Mesenchymal stem cell (in vitro differentiated cells and primary cell): ENCODE measurements at regions not wholly inside any gene's neighbourhood (a gene's known extent, or its start where the extent isn't known, plus 50 kb on each side); places are given as distances from the start of the nearest gene placed in this dataset.
A peak's percentile ranks its signal among the peaks of the same experiment; 100 is the strongest.

Source experiments
- DNase-seq: peaks from one replicate; pipeline ENCODE4 v3.0.0-alpha.2; 2013
- H2AFZ ChIP-seq: one replicate; pipeline ENCODE4 v1.6.1; 2013; ENCODE audit warnings: low read depth, mild to moderate bottlenecking, control low read depth, inconsistent platforms, low read length, moderate library complexity
- H2AK5ac ChIP-seq: 2 replicates; pipeline ENCODE4 v1.6.1; 2013; ENCODE audit warnings: low read length, moderate library complexity, mild to moderate bottlenecking, inconsistent platforms; ENCODE audit not compliant: severe bottlenecking
- H2BK120ac ChIP-seq: one replicate; pipeline ENCODE4 v1.6.1; 2013; ENCODE audit warnings: low read depth, mild to moderate bottlenecking, inconsistent platforms, low read length, moderate library complexity
- H2BK12ac ChIP-seq, 2 experiments: one replicate each; pipeline ENCODE4 v1.6.1; 2013; ENCODE audit warnings: inconsistent platforms in 2 of 2, low read length in 2 of 2, mild to moderate bottlenecking in 2 of 2, moderate library complexity in 2 of 2, control low read depth in 1 of 2
- H2BK15ac ChIP-seq: one replicate; pipeline ENCODE4 v1.6.1; 2013; ENCODE audit warnings: mild to moderate bottlenecking, low read depth, inconsistent platforms; ENCODE audit not compliant: poor library complexity, severe bottlenecking
- H2BK5ac ChIP-seq: 2 replicates; pipeline ENCODE4 v1.6.1; 2013; ENCODE audit warnings: low read depth, mild to moderate bottlenecking, low read length, control low read depth, inconsistent platforms; ENCODE audit not compliant: poor library complexity, severe bottlenecking
- H3K14ac ChIP-seq, 2 experiments: one replicate each; pipeline ENCODE4 v1.6.1; 2013; ENCODE audit warnings: inconsistent platforms in 2 of 2, low read length in 2 of 2, control low read depth in 1 of 2, mild to moderate bottlenecking in 1 of 2, moderate library complexity in 1 of 2
- H3K18ac ChIP-seq, 2 experiments: one replicate each; pipeline ENCODE4 v1.6.1; 2013; ENCODE audit warnings: inconsistent platforms in 2 of 2, low read length in 2 of 2, control low read depth in 1 of 2, low read depth in 1 of 2, mild to moderate bottlenecking in 1 of 2
- H3K23ac ChIP-seq, 2 experiments: one replicate each; pipeline ENCODE4 v1.6.1; 2013; ENCODE audit warnings: inconsistent platforms in 2 of 2, low read length in 2 of 2, mild to moderate bottlenecking in 2 of 2, moderate library complexity in 2 of 2, control low read depth in 1 of 2
- H3K27ac ChIP-seq: 2 replicates; pipeline ENCODE4 v1.5.1; 2013; ENCODE audit warnings: mild to moderate bottlenecking, moderate library complexity, low read length, control low read depth, inconsistent platforms; ENCODE audit not compliant: poor library complexity, severe bottlenecking
- H3K27me3 ChIP-seq, 2 experiments: 2 replicates each; pipeline versions ENCODE4 v1.6.1 to v1.7.0; 2013; ENCODE audit warnings: low read length in 2 of 2, mild to moderate bottlenecking in 2 of 2, moderate library complexity in 2 of 2, control low read depth in 1 of 2, inconsistent platforms in 1 of 2; ENCODE audit not compliant: control insufficient read depth in 1 of 2, insufficient read depth in 1 of 2
- H3K36me3 ChIP-seq, 2 experiments: 2 replicates each; pipeline versions ENCODE4 v1.6.1 to v1.7.0; 2013; ENCODE audit warnings: low read length in 2 of 2, control low read depth in 1 of 2, inconsistent platforms in 1 of 2, low read depth in 1 of 2, mild to moderate bottlenecking in 1 of 2; ENCODE audit not compliant: insufficient read depth in 2 of 2, control insufficient read depth in 1 of 2
- H3K4ac ChIP-seq, 2 experiments: one replicate each; pipeline ENCODE4 v1.6.1; 2013; ENCODE audit warnings: inconsistent platforms in 2 of 2, low read length in 2 of 2, mild to moderate bottlenecking in 2 of 2, moderate library complexity in 2 of 2, control low read depth in 1 of 2, low read depth in 1 of 2
- H3K4me1 ChIP-seq: 2 replicates; pipeline ENCODE4 v1.6.1; 2013; ENCODE audit warnings: low read depth, low read length, control low read depth; ENCODE audit not compliant: control insufficient read depth, insufficient read depth
- H3K4me2 ChIP-seq: 2 replicates; pipeline ENCODE4 v1.6.1; 2013; ENCODE audit warnings: low read length, mild to moderate bottlenecking, inconsistent platforms; ENCODE audit not compliant: poor library complexity, severe bottlenecking
- H3K4me3 ChIP-seq, 2 experiments: 2 replicates each; pipeline versions ENCODE4 v1.5.1 to v1.7.0; 2013; ENCODE audit warnings: low read length in 2 of 2, mild to moderate bottlenecking in 2 of 2, control low read depth in 1 of 2, low read depth in 1 of 2; ENCODE audit not compliant: insufficient read depth in 1 of 2
- H3K79me1 ChIP-seq: replicated peaks from 2 replicates; pipeline ENCODE4 v1.6.1; 2013; ENCODE audit warnings: mild to moderate bottlenecking, control low read depth, low read length, inconsistent platforms; ENCODE audit not compliant: poor library complexity, severe bottlenecking
- H3K9ac ChIP-seq: 2 replicates; pipeline ENCODE4 v1.7.0; 2013; ENCODE audit warnings: mild to moderate bottlenecking, low read length, moderate library complexity
- H3K9me3 ChIP-seq: 2 replicates; pipeline ENCODE4 v1.7.0; 2013; ENCODE audit warnings: mild to moderate bottlenecking, low read length; ENCODE audit not compliant: control insufficient read depth
- H4K8ac ChIP-seq: one replicate; pipeline ENCODE4 v1.6.1; 2013; ENCODE audit warnings: inconsistent platforms, mild to moderate bottlenecking, low read length, moderate library complexity
- H4K91ac ChIP-seq: one replicate; pipeline ENCODE4 v1.6.1; 2013; ENCODE audit warnings: mild to moderate bottlenecking, low read length, inconsistent platforms
- WGBS: methylation state at CpG from one replicate; pipeline ENCODE4 v1.1.7; 2013; ENCODE audit warnings: mixed read lengths; 5-methylcytosine and 5-hydroxymethylcytosine counted together

- Histone ChIP-seq H2BK12ac (no peak overlapping the region), H3K27me3 (no peaks in the 10 kb centered on the region), H3K4ac (no peak overlapping the region), H3K9me3 (peaks cover 41% of the 10 kb centered on the region), H3K23ac (no peak overlapping the region), H2BK120ac (no peak overlapping the region), H3K4me1 (no peaks in the 10 kb centered on the region), H3K79me1 (no peaks in the 10 kb centered on the region), H3K18ac (no peak overlapping the region), H2AK5ac (no peak overlapping the region), H3K27ac (peak overlapping the region; percentile 61), H4K91ac (no peak overlapping the region), H2BK15ac (no peak overlapping the region), H4K8ac (no peak overlapping the region), H3K4me3 (no peak overlapping the region), H3K36me3 (no peaks in the 10 kb centered on the region), H3K14ac (no peak overlapping the region), H3K9ac (no peak overlapping the region), H3K4me2 (no peak overlapping the region), H2BK5ac (no peak overlapping the region), H2AFZ (no peak overlapping the region)
- DNase-seq, result no peak
- WGBS, result 86% methylated on average over 1 of the region's 1 CpG
Observed at GRCh38 chr10:75304313-75304712, 68.6 kb upstream of the COMTD1 start.

- H2AK5ac ChIP-seq, result no peak overlapping the region
- no peak overlapping the region for H3K4me2 ChIP-seq
- H3K4me3 ChIP-seq, result no peak overlapping the region
- DNase-seq, result no peak
- H4K8ac ChIP-seq, result no peak overlapping the region
- no peak overlapping the region for H3K4ac ChIP-seq
- H2BK12ac ChIP-seq, result no peak overlapping the region
- H2BK5ac ChIP-seq, result no peak overlapping the region
- no peak overlapping the region for H3K23ac ChIP-seq
- H3K36me3 ChIP-seq, result no peaks in the 10 kb centered on the region
- H3K18ac ChIP-seq, result no peak overlapping the region
- H2AFZ ChIP-seq, result no peak overlapping the region
- H2BK15ac ChIP-seq, result no peak overlapping the region
- no peak overlapping the region for H3K14ac ChIP-seq
- no peak overlapping the region for H2BK120ac ChIP-seq
- 75% methylated on average over 1 of the region's 2 CpGs for WGBS
- H3K9me3 ChIP-seq, result peaks cover 38% of the 10 kb centered on the region
- no peak overlapping the region for H3K27ac ChIP-seq
- no peaks in the 10 kb centered on the region for H3K79me1 ChIP-seq
- no peaks in the 10 kb centered on the region for H3K4me1 ChIP-seq
- H4K91ac ChIP-seq, result no peak overlapping the region
- H3K9ac ChIP-seq, result no peak overlapping the region
- no peaks in the 10 kb centered on the region for H3K27me3 ChIP-seq
Observed at GRCh38 chr10:75303045-75303777, 67.5 kb upstream of the COMTD1 start.

GRCh38 chr10:75302029-75302428, 66.3 kb upstream of the COMTD1 start:
- Histone ChIP-seq H2BK12ac (no peak overlapping the region), H3K27ac (no peak overlapping the region)

GRCh38 chr10:75297021-75297599, 61.4 kb upstream of the COMTD1 start:
- Histone ChIP-seq H3K4me2 (no peak overlapping the region), H3K23ac (no peak overlapping the region), H3K79me1 (no peaks in the 10 kb centered on the region), H4K8ac (no peak overlapping the region), H2BK5ac (no peak overlapping the region), H4K91ac (no peak overlapping the region), H2AFZ (no peak overlapping the region), H3K4ac (no peak overlapping the region), H3K36me3 (no peaks in the 10 kb centered on the region), H3K4me3 (no peak overlapping the region), H3K9me3 (peaks cover 5% of the 10 kb centered on the region), H2AK5ac (no peak overlapping the region), H3K4me1 (peaks cover 8% of the 10 kb centered on the region), H3K27me3 (peaks cover 0 to 23% of the 10 kb centered on the region in 2 experiments), H3K27ac (no peak overlapping the region), H2BK12ac (no peak overlapping the region), H3K14ac (no peak overlapping the region), H2BK15ac (no peak overlapping the region), H3K9ac (no peak overlapping the region), H3K18ac (peak overlapping the region in 1 of 2 experiments; percentile 31), H2BK120ac (no peak overlapping the region)
- DNase-seq, result peak; percentile 33
- 0% methylated on average over 1 of the region's 2 CpGs for WGBS

More at GRCh38 chr10:75302029-75302428, 66.3 kb upstream of the COMTD1 start:
- H2AFZ ChIP-seq, result no peak overlapping the region
- H3K14ac ChIP-seq, result no peak overlapping the region
- H4K91ac ChIP-seq, result no peak overlapping the region
- H2AK5ac ChIP-seq, result no peak overlapping the region
- no peak overlapping the region for H3K4me2 ChIP-seq
- peaks cover 28% of the 10 kb centered on the region for H3K9me3 ChIP-seq
- no peak overlapping the region for H3K9ac ChIP-seq
- H3K27me3 ChIP-seq, result peaks cover 0 to under 1% of the 10 kb centered on the region in 2 experiments
- no peak for DNase-seq
- WGBS, result 67% methylated on average over 1 of the region's 1 CpG
- H3K4me1 ChIP-seq, result no peaks in the 10 kb centered on the region
- H4K8ac ChIP-seq, result no peak overlapping the region
- H2BK15ac ChIP-seq, result no peak overlapping the region
- H3K4me3 ChIP-seq, result no peak overlapping the region
- H3K23ac ChIP-seq, result no peak overlapping the region
- no peak overlapping the region for H3K4ac ChIP-seq
- no peak overlapping the region for H2BK120ac ChIP-seq
- no peak overlapping the region for H3K18ac ChIP-seq
- H3K36me3 ChIP-seq, result no peaks in the 10 kb centered on the region
- no peaks in the 10 kb centered on the region for H3K79me1 ChIP-seq
- H2BK5ac ChIP-seq, result no peak overlapping the region
